ENCODE measurements at regions not wholly inside any gene's neighbourhood (a gene's known extent, or its start where the extent isn't known, plus 50 kb on each side); places are given as distances from the start of the nearest gene placed in this dataset.

DNA sequence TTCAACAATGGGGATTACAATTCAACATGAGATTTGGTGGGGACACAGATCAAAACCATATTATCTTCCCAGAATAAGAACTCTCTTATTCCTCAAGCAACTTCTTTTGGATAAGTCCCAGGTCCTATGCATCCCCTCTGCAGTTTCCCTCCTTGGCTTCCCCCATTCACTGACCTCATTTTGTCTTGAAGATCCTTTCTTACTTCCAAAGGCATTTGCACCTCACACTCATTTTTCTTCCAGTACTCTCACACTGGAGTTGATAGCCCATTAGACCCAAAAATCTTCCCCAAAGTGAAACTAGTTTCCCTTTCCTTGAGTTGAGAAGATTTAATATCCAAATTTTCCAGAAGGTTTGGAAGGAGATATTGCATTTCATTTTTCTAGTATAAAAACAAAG is 178.0 kb upstream of the DAPK1 start:
- TF ChIP-seq, protein P1, sequence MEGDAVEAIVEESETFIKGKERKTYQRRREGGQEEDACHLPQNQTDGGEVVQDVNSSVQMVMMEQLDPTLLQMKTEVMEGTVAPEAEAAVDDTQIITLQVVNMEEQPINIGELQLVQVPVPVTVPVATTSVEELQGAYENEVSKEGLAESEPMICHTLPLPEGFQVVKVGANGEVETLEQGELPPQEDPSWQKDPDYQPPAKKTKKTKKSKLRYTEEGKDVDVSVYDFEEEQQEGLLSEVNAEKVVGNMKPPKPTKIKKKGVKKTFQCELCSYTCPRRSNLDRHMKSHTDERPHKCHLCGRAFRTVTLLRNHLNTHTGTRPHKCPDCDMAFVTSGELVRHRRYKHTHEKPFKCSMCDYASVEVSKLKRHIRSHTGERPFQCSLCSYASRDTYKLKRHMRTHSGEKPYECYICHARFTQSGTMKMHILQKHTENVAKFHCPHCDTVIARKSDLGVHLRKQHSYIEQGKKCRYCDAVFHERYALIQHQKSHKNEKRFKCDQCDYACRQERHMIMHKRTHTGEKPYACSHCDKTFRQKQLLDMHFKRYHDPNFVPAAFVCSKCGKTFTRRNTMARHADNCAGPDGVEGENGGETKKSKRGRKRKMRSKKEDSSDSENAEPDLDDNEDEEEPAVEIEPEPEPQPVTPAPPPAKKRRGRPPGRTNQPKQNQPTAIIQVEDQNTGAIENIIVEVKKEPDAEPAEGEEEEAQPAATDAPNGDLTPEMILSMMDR (IDR thresholded peaks at IDR 0.05), result no peak
- TF ChIP-seq POLR2A (IDR thresholded peaks at IDR 0.05), result no peak

All from testis (tissue), 2 donors.